ENCODE measurements at regions not wholly inside any gene's neighbourhood (a gene's known extent, or its start where the extent isn't known, plus 50 kb on each side); places are given as distances from the start of the nearest gene placed in this dataset.
"Not testable (repeated sequence)": the region's sequence is repeated elsewhere in the genome, so short reads cannot be mapped to it uniquely, and the experiment has no call there.

GRCh38 chr5:174567506-174568141, 156.8 kb upstream of the MSX2 start:
- no peak for DNase-seq

GRCh38 chr5:174570662-174571061, 153.7 kb upstream of the MSX2 start:
- DNase-seq, result no peak

DNA sequence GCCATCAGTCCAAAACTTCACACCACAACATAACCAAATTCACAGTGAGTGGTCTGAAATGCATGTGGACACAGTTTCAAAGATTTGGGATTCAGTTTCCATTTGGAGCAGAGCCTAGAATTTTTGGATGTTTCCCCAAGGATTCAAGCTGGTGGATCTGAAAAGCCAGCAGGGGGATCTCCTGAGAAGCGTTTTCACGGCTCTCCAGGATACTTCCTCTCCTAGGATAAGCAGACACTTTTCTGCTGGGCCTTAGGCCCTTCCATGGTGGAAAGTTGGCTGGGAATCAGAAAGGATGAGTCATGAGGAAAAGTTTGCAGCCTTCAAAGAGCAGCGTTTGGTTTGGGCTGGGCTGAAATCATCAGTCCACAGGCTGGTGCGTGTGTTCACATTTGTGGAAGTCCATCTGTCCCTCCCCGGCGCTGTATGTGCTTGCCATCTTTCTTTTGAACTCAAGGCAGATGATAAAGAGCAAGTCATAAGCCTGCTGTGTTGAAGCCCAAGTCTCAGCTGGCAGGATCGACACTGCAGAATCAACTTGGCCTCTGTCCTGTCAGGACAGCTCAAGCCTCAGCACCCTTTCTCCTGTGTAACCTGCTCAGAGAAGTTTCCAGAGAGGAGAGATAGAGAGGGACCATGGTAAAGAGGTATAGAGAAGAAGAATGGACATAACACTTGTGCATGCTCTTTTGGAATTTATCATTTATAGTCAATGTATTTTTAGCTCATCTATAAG, 152.6 kb upstream of the MSX2 start:
- no peak for DNase-seq

DNA sequence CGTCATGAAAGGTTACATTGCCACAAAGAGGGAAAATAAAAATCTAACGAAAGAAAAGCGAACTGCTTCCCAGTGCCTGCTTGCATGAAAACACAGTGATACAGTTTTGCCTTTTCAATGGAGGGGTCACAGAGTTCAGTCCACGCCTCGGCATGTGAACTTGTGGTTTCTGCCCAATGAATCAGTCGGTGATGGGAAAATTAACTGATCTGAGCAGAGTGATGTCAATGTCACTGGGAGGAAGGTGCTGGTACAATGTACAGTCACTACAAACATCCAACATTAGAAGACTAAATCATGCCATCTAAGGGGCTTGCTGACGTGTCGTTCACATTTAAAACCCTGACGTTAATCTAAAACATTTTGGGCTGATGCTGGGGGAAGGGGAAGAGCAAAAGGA, 151.8 kb upstream of the MSX2 start:
- DNase-seq, result no peak

GRCh38 chr5:174573221-174573994, 151.0 kb upstream of the MSX2 start:
- DNase-seq, result no peak

DNA sequence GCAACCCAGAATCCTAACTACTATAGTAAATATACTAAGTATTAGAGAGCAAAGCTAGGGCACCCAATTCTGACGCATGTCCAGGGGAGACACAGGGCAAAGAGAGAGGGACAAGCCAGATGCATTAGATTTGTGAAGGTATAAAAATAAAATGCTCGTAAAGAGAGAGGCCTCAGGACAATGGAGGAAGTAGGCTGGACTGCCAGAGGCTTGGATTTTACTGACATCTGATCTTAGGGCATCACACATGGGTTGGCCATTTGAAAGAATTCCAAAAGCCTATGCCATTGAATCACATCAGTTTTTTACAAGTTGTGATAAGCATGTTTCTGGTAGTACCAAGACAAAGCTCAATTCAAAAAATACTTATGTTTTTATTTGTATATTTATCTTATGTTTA, 149.3 kb upstream of the MSX2 start:
- no peak for DNase-seq

GRCh38 chr5:174576042-174576441, 148.3 kb upstream of the MSX2 start:
- no peak for DNase-seq

GRCh38 chr5:174581479-174581878, 142.9 kb upstream of the MSX2 start:
- DNase-seq, result no peak

- no peak for DNase-seq
Observed at GRCh38 chr5:174581894-174582293, 142.5 kb upstream of the MSX2 start.

GRCh38 chr5:174583071-174583470, 141.3 kb upstream of the MSX2 start:
- DNase-seq, result no peak

- DNase-seq, result no peak
Observed at GRCh38 chr5:174585472-174585871, 138.9 kb upstream of the MSX2 start.

DNA sequence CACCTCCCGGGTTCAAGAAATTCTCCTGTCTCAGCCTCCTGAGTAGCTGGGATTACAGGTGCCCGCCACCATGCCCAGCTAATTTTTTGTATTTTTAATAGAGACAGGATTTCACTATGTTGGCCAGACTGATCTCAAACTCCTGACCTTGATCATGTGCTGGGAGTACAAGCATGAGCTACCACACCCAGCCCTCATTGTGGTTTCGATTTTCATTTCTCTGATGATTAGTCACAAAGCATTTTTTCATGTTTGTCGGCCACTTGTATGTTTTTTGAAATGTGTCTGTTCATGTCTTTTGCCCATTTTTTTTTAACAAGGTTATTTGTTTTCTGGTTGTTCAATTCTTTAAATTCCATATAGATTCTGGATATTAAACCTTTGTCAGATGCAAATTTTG, 138.2 kb upstream of the MSX2 start:
- not testable (repeated sequence) for DNase-seq

DNA sequence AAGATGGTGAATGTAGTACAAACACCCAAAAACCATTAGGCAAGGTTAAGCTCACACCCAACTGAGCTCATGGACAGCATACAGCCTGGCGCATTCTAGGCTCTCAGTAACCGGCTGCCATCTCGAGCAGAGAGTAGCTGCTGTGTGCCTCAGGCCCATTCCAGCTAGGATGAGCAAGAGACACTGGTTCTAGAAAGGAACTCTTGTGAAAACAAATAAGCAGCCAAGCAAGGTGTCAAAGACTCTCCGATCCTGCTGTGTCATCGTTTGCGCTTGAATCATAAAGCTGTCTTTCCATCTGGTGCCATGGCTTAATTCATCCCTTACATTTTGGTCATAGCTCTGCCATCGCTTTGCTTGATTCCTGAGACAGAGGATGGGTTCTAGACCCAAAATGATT, 135.4 kb upstream of the MSX2 start:
- no peak for DNase-seq

GRCh38 chr5:174589599-174589998, 134.8 kb upstream of the MSX2 start:
- DNase-seq, result no peak

GRCh38 chr5:174590820-174591219, 133.6 kb upstream of the MSX2 start:
- no peak for DNase-seq

DNA sequence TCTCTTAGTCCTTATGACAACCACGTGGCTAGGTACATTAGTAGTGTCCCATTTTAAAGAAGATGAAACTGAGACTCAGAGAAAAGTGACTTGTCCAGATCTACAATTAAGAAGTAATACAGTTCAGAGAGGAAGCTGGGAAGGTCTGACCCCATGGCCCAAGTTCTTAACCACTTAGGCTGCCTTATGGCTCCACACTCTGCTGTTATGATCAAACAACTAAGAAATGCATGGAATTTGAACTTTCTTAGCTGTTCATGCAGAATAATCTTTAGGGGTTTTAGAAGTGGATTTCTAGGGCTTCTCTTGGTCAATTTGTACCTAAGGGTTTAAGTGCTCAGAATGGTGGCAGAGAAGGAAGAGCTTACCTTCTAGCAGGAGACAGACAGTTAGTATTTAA, 128.0 kb upstream of the MSX2 start:
- DNase-seq, result no peak

- DNase-seq, result no peak
Observed at GRCh38 chr5:174599992-174600391, 124.4 kb upstream of the MSX2 start.

DNA sequence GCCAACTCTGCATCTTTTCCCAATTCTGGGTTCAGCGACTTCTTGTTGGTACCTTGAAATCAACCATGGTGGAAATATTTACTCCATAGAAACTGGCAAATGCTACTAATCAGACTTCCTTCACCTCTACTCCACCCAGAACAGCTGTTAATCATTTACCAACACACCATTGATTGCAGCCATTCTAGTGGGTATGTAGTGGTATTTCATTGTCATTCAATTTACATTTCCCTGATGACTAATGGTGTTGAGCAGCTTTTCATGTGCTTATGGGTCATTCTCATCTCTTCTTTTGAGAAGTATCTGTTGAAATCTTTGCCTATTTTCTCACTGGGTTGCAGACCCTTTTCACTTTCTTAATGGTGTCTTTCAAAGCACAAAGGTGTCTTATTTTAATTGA, 122.4 kb upstream of the MSX2 start:
- no peak for DNase-seq

- DNase-seq, result no peak
Observed at GRCh38 chr5:174606153-174606552, 118.2 kb upstream of the MSX2 start.

DNA sequence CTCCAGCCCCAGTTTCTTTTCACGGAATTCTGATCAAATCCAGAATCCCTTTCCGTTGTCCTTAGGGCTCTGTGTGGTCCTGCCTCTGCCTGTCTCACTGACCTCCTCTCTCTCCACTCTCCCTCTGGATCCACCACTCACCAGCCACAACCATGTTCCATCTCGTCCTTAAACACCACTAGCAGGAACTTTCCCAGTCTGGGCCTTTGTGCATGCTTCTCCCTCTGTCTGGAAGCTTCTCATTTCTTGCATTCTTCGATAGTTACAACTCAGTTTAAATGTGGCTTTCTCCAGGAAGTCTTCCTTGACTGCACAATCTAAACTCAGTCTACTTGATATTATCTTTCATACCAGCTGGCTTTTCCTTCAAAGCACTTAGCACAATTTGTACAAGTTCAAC, 117.7 kb upstream of the MSX2 start:
- DNase-seq, result no peak

- no peak for DNase-seq
Observed at GRCh38 chr5:174607205-174607604, 117.2 kb upstream of the MSX2 start.

DNA sequence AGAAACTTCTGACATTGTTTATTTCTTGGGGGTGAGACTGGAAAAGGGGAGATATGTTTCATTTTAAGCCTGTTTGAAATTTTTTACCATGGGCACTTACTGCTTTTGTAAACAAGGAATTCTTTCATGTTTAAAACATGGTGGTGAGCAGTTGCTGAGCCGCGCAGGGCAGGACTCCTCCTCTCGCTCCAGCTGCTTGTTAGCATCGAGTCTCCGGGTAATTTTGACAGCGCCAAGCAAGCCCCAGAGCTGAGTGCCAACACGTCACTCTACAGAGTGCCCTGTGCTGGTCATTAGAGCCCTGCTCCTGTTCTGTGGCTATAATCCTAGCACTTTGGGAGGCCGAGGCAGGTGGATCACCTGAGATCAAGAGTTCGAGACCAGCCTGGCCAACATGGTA, 116.5 kb upstream of the MSX2 start:
- DNase-seq, result no peak

GRCh38 chr5:174608631-174609097, 115.7 kb upstream of the MSX2 start:
- DNase-seq, result no peak

- no peak for DNase-seq
Observed at GRCh38 chr5:174609116-174609515, 115.3 kb upstream of the MSX2 start.

Measured in NCI-H226 (cell line).